Astrocyte (in vitro differentiated cells and primary cell): ENCODE measurements at regions not wholly inside any gene's neighbourhood (a gene's known extent, or its start where the extent isn't known, plus 50 kb on each side); places are given as distances from the start of the nearest gene placed in this dataset.

Source experiments
- CTCF ChIP-seq: IDR thresholded peaks from 2 replicates; pipeline ENCODE4 v1.5.1; 2011; ENCODE audit warnings: low read depth, mild to moderate bottlenecking, inconsistent platforms, low read length, moderate library complexity; ENCODE audit not compliant: insufficient read depth
- EZH2 ChIP-seq: IDR thresholded peaks from 2 replicates; pipeline ENCODE4 v1.6.1; 2012; ENCODE audit warnings: mild to moderate bottlenecking, low read length, inconsistent platforms; ENCODE audit not compliant: insufficient read depth

- TF ChIP-seq CTCF (no peak), EZH2 (no peak)
Observed at GRCh38 chrX:138925330-138925729, 213.8 kb upstream of the FGF13 start.
